GM21576 (cell line): ENCODE measurements at regions not wholly inside any gene's neighbourhood (a gene's known extent, or its start where the extent isn't known, plus 50 kb on each side); places are given as distances from the start of the nearest gene placed in this dataset.

Source experiments
- ATAC-seq: cut with Tn5 transposase; IDR thresholded peaks from one replicate; pipeline ENCODE4 v1.9.1; 2021; ENCODE audit warnings: mild to moderate bottlenecking, moderate library complexity; ENCODE audit not compliant: unreplicated experiment

DNA sequence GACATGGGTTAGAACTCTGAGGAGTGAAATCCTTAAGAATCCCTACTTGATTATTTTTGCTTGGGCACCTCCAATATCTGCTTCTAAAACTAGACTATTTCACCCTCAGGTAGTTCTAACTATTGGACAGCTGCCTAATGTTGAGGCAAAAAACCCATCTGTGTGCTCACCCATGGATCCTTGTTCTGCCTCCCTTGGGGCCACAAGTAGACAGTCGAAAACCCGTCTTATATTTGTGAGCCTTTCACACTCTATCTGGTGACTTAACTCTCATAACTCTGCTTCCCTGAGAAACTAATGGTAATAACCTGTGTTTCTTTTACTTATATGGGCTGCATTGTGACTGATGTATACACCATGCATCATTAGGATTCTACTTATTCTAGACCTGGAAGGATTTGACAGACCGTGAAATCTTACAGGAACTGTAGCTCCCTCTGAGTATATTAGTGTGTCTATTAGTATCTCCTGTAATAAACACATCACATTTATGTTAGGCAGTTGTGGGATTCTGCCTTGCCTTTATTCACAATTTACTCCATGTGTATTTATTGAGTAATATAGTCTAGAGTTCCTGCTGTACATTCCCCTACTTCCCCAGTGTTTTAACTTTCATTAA is 94.6 kb upstream of the SGCD start:
- no peak for ATAC-seq

DNA sequence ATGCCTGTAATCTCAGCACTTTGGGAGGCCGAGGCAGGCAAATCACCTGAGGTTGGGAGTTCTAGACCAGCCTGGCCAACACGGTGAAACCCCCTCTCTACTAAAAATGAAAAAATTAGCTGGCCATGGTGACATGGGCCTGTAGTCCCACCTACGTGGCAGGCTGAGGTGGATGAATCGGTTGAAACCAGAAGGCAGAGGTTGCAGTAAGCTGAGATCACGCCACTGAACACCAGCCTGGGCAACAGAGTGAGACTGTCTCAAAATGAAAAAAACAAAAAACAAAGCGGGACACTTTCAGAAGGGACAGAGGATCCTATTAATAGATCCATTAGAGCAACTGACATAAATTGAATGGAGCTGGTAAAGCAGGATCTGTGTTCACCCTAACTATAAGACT is 89.6 kb upstream of the SGCD start:
- ATAC-seq: no peak

DNA sequence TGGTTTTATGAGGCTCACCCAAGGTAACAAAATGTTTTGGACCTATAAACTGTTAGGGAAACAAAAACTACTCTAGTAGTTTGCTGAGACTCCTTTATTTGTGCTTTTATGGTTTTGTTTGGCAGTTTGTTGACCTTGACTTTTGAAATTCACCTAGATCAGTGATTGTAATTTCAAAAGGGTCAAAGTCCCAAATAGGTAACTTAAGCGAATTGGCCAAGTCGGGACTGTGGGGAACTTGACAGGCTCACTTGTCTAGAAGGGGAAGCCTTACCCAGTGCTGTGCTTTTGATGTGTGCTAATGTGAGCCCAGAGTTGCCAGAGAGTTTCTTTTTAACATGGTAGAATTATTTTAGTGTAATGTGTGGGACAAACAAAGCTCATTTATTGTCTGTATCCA is 87.2 kb upstream of the SGCD start:
- ATAC-seq: no peak

DNA sequence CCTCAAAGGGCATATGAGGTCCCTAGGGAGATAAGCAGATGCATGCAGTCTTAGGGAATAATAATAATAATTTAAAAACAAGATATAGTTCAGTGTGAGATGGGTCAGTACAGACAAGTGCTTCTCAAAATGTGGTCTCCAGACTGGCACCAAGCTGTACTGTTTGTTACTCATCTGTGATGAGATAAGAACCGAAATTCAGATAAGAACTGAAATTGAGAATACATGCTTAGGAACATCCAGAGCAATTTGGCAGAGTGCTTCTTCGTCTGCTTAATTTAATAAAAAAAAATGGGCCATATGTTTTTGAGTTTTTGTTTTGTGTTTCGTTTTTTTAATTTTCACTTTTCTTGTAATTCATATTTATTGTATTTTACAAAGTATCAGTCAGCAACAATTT is 86.5 kb upstream of the SGCD start:
- ATAC-seq: no peak

DNA sequence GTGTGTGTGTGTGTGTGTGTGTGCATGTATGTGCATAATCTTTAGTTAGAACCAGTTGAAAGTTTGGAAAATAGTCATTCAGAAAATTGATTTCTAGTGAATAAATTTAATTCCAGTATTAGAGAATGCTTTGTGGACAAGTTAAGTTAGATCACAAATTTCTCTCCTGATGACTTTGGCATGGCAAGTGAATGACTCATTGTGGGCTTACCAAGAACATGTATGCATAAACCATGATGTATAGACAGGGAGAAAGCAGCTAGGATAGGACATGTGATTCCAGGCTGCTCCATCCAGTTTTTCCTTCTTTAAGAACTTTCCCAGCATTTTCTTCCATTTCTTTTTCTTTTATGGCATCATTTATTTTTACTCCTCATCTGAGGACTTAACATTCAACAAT is 85.7 kb upstream of the SGCD start:
- ATAC-seq: no peak

DNA sequence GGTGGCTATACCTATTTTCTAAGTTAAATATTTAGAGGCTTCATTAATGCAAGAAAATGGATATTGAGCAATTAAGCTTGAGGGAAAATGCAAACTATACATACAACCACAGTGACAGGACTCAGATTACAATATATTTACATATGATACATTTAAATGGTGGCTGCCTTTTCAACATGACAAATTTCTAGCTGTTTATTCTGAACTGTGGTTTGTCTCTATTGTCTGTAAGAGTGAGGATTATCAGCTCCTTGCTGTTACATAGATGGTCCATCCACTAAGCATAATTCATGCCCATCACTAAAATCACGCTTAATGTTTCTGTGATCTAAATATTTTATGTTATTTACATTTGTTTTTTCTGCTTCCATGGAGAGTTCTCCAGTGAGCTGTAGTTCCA is 81.1 kb upstream of the SGCD start:
- ATAC-seq: no peak

DNA sequence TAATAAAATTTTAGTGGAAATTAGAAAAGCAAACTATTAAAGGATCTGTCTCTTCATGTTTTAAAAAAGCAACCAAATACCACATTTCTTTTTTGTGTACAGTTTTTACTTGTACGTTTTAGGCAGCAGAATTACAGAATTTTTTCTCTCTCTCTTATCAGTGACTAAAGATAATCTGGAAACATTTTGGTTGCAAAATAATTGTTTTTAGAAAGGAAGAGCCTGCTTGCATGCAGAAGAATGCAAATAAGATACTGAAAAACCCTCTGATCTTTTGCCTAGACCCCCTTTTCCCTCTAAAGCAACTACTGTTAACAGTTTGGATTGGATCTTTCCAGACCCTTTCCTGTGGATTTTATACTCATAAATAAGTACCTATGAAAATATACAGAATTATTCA is 75.9 kb upstream of the SGCD start:
- ATAC-seq: no peak

DNA sequence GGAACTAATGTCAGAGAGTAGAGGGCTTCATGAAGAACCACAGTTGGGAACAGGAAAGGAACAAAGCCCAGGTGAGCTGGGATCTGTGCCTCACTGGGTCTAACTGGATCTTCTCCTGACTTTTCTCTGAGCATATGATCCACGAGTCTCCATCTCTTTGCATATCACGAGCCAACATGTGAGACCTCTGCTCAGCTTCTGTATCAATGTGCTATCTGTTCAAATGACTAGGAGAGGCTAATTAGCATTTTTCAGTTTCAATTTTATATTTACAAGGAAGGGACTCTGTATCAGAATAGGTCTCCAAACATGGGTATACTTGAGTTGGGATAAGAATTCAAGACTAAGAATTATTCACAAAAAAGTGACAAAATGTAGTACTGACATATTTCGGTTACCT is 73.8 kb upstream of the SGCD start:
- ATAC-seq: no peak

DNA sequence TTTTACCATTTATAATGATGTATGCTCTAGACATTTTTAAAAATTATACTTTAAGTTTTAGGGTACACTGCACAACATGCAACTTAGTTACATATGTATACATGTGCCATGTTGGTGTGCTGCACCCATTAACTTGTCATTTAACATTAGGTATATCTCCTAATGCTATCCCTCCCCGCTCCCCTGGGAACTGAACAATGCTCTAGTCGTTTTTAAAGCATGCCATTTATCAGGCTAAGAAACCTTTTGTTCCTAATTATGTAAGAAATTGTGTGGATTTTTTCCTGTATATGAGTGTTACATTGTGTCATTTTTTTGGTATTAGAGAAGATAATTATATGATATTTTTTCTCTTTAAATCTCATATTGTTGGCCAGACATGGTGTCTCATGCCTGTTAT is 72.8 kb upstream of the SGCD start:
- ATAC-seq: no peak

DNA sequence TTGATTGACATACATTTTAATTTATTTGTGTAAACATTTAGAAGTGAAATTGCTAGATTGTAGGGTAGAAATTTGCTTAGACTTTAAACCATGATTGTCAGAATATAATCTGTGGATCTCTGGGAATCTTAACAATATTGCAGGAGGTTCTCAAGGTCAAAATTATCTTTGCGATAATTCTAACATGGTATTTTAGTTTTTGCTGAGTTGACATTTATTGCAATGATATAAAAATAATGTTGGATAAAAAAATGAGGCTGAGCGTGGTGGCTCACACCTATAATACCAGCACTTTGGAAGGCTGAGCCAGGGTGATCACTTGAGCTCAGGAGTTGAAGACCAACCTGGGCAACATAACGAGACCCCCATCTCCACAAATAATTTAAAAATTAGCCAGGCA is 70.3 kb upstream of the SGCD start:
- ATAC-seq: no peak

DNA sequence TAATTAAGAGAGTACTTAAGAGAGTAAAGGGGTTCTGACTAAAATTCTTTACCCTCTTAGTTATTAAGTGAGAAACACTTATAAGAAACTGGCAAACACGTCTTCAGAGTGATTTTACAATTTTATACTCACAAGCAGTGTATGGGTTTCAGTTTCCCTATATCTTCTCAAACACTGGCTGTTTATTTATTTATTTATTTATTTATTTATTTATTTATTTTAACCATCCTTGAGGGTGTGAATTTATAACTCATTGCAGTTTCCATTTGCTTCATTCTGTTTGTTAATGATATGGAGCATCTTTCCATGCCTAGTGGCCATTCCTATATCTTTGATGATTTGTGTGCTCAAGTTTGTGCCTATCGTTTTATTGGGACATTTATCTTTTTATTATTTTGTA is 68.0 kb upstream of the SGCD start:
- ATAC-seq: no peak

DNA sequence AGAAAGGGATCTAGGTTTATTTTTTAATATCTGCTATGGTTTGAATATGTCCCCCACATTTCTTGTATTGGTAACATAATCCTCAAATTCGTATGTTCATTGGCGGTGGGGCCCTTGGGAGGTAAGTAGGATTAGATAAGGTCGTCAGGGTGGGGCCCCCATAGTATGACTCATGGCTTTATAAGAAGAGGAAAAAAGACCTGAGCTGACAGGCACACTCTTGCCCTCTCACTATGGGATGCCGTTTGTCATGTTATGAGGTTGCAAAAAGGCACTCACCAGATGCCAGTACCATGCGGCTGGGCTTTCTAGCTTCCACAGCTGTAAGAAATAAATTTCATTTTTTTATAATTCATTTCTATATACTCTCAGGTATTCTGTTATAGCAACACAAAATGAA is 67.3 kb upstream of the SGCD start:
- no peak for ATAC-seq

DNA sequence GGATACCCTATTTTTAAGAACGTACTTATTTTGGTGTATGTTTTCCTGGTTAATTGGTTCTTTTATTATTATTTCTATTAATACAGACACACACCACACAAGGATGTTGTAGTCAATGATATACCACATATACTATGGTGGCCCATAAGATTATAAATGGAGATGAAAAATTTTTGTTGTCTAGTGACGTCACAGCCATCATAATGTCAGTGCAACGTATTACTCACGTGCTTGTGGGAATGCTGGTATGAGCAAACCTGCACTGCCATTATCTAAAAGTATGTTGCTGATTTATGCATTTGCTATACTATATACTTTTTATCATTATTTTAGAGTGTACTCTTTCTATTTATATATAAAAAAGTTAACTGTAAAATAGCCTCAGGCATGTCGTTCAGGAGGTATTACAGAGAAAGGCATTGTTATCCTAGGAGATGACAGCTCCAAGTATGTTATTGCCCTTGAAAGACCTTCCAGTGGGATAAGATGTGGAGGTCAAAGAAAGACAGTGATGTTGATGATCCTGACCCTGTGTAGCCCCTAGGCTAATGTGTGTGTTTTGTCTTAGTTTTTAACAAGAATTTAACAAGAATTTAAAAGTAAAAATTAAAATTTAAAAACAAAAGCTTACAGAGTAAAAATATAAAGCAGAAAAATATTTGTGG is 65.6 kb upstream of the SGCD start:
- ATAC-seq: no peak

DNA sequence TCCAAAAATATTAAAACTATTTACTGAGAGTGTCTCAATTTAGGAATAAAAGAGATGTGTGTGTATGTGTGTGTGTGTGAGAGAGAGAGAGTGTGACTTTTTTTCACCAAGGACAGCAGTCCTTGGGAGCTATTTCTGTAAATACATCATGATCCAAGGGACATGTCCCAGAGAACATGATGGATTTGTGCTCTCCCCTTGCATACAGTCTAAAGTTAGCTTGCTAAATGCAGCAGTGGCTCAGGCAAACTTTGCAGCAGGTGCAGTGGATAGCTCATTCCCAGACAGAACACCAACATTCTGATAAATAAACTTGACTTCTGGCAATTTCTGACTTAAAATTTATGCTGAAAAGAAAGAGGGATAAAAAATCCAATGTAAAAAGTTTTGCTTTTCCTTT is 55.4 kb upstream of the SGCD start:
- ATAC-seq: no peak

DNA sequence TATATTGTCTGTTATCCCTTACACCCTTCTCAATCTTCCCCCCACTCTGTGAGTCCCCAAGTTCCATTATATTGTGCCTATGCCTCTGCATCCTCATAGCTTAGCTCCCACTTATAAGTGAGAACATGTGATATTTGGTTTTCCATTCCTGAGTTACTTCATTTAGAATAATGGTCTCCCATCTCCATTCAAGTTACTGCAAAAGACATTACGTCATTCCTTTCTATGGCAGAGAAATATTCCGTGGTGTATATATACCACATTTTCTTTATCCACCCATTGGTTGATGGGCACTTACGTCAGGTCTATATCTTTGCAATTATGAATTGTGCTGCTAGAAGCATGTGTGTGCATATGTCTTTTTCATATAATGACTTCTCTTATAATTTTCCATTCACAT is 54.8 kb upstream of the SGCD start:
- no peak for ATAC-seq

DNA sequence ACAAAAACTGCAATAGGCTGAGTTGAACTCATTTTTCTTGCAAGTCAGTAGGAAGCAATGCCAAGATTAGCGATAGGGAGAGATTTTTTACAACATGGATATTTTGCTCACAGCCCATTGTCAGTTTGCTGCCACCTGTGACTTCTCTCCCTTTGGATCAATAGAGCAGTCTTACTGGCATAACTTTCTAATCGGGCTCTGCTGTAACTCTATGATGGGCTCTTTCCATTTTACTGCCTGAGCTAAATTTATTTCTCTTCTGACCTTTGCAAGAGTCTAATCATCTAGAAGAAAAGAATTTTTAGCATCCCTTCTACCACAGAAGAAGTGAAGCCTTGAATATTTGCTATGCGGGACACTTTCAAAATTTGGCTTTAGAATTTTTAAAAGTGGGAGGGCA is 53.6 kb upstream of the SGCD start:
- no peak for ATAC-seq

DNA sequence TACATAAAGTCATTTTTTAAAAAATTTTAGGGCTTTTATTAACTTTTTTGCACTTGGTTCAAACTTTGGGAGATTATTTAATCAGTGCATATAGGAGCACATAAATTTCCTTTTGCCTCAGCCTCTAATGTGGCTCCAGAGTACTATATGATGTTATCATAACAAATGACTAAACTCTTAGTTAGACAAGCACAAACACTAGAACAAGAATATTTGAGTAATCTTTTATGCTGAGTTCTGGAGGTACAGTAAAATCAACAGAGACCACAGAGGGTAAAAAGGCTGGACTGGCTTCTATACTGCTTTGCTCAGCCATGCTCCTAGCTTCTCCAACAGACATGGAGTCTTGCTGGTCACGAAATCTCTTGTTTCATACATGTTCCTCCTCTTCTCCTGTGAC is 52.5 kb upstream of the SGCD start:
- ATAC-seq: no peak
